HepG2 (cell line): ENCODE measurements at regions not wholly inside any gene's neighbourhood (a gene's known extent, or its start where the extent isn't known, plus 50 kb on each side); places are given as distances from the start of the nearest gene placed in this dataset.

Experiments used
- JUND ChIP-seq: sonication (generic); formaldehyde crosslinking; IDR thresholded peaks from 2 replicates; pipeline ENCODE4 v1.8.0; 2022; ENCODE audit warnings: mild to moderate bottlenecking, missing genetic modification reagents
- KLF9 ChIP-seq: IDR thresholded peaks from 2 replicates; pipeline ENCODE4 v1.6.1; 2016; ENCODE audit warnings: low read depth
- ZFP36 ChIP-seq: fragments of 150-350 bp; IDR thresholded peaks from 2 replicates; pipeline ENCODE4 v1.6.1; 2018; ENCODE audit warnings: borderline replicate concordance, low read length, low read depth; ENCODE audit not compliant: partially characterized antibody
- TF ChIP-seq, protein P1 (sequence below): sonication (generic); formaldehyde crosslinking; IDR thresholded peaks from 2 replicates; pipeline ENCODE4 v1.4.0; 2020; ENCODE audit warnings: missing genetic modification reagents, borderline replicate concordance

DNA sequence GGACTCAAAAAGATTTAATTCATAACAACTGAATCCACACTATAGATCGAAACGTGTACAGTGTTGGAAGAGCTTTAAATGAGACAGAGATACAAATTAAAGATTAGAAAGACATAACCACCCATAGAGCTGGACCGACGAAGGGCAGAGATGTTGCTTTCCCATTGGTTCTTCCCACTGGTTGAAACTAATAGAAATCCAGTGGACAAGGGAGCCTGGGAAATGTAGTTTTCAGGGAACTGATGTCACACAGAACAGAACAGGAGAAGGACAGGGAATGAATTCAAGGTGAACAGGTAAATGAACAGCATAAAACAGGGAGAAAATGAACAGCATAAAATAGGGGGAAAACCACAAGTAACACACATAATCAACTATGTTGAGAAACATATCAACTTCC is 328.7 kb downstream of the ZNF621 start:
- TF ChIP-seq, protein P1, sequence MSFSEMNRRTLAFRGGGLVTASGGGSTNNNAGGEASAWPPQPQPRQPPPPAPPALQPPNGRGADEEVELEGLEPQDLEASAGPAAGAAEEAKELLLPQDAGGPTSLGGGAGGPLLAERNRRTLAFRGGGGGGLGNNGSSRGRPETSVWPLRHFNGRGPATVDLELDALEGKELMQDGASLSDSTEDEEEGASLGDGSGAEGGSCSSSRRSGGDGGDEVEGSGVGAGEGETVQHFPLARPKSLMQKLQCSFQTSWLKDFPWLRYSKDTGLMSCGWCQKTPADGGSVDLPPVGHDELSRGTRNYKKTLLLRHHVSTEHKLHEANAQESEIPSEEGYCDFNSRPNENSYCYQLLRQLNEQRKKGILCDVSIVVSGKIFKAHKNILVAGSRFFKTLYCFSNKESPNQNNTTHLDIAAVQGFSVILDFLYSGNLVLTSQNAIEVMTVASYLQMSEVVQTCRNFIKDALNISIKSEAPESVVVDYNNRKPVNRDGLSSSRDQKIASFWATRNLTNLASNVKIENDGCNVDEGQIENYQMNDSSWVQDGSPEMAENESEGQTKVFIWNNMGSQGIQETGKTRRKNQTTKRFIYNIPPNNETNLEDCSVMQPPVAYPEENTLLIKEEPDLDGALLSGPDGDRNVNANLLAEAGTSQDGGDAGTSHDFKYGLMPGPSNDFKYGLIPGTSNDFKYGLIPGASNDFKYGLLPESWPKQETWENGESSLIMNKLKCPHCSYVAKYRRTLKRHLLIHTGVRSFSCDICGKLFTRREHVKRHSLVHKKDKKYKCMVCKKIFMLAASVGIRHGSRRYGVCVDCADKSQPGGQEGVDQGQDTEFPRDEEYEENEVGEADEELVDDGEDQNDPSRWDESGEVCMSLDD (CRISPR knock-in tag) = no peak
- TF ChIP-seq ZFP36 (no peak), JUND (CRISPR knock-in tag) (no peak), KLF9 (CRISPR knock-in tag) (no peak)
